AG09319 (cell line): ENCODE measurements at regions not wholly inside any gene's neighbourhood (a gene's known extent, or its start where the extent isn't known, plus 50 kb on each side); places are given as distances from the start of the nearest gene placed in this dataset.

Source experiments
- DNase-seq: peaks from one replicate; pipeline ENCODE4 v3.0.0-alpha.2; 2010; ENCODE audit warnings: low read depth; ENCODE audit errors: extremely low read depth
- TF ChIP-seq, protein P1 (sequence below): IDR thresholded peaks from 2 replicates; pipeline ENCODE4 v1.5.1; 2011; ENCODE audit warnings: low read depth, mild to moderate bottlenecking, inconsistent platforms, low read length, moderate library complexity

DNA sequence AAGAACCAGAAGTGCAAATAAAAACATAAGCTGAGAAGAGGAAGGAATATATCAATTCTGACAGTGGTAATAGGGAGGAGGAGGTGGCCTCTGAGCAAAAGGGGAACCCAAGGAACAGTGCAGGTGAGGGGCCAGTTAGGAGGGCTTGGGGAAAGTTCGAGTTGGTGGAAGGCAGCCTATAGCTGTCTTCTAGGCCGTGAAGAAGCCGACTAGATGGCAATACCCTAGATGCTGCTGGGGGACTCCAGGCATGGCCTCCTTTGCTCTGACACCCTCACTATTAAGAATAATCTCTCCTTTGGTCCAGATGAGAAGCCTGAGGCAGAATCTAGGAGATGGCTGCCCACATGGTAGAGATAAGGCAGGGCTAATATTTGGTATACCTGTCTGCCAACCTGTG is 351.1 kb upstream of the PLXNA2 start:
- no peak for DNase-seq
- TF ChIP-seq, protein P1, sequence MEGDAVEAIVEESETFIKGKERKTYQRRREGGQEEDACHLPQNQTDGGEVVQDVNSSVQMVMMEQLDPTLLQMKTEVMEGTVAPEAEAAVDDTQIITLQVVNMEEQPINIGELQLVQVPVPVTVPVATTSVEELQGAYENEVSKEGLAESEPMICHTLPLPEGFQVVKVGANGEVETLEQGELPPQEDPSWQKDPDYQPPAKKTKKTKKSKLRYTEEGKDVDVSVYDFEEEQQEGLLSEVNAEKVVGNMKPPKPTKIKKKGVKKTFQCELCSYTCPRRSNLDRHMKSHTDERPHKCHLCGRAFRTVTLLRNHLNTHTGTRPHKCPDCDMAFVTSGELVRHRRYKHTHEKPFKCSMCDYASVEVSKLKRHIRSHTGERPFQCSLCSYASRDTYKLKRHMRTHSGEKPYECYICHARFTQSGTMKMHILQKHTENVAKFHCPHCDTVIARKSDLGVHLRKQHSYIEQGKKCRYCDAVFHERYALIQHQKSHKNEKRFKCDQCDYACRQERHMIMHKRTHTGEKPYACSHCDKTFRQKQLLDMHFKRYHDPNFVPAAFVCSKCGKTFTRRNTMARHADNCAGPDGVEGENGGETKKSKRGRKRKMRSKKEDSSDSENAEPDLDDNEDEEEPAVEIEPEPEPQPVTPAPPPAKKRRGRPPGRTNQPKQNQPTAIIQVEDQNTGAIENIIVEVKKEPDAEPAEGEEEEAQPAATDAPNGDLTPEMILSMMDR = no peak

DNA sequence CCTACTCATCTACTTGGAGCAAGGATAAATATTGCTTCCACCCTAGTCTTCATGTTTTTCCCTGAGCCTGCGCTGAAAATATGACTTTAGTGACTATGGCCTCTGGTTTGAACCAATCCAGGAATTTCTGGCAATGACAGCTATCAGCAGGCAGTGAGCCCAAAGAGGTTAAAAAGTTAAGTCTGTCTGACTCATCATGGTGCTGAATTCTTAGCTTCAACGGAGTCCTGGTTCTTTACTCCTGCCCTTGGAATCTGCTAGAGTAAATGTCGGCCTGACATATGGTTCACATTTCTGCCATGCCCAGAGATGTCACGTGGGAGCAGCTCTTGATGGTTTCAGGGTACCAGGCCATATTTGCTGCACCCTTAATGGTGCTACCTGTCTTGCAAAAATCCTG is 351.6 kb upstream of the PLXNA2 start:
- TF ChIP-seq, protein P1 = no peak
- DNase-seq = peak; percentile 5

DNA sequence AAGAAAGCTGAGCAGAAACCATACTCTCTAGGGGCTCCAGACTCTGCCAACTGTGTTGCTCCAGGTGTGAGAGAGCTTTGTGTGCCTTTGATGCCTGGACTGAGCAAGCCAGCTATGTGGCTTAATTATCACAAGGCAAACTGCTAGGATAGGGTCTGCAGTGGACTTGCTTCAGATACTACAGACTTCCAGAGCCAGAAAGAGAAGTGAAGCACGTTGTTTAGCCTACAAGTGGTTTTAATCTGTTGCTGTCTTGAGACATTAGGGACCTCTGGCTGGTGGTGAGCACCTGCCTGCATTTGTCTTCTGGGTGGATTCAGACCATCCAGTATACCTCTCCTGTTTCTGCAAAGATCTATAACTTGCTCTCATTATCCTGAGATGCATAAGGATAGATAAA is 353.4 kb upstream of the PLXNA2 start:
- no peak for DNase-seq
- TF ChIP-seq, protein P1 = no peak

DNA sequence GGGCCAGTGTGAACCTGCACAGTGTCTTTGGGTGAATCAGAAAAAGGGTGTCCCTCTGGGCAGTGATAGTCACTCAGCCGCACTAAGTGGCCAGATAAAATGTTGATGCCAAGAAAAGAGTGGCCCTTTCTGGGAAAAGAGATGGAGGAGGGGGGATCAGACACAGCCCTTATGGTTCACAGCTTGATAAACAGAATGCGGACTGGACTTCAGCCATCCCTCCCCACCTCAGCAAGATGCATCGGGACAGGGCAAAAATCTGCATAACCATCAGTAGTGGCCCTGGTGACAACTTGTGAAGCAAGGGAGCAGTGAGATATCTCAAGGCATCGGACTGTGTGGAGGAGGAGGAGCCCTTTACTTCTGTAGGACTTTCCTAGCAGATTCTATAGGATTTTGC is 353.8 kb upstream of the PLXNA2 start:
- TF ChIP-seq, protein P1 = no peak
- DNase-seq = no peak

DNA sequence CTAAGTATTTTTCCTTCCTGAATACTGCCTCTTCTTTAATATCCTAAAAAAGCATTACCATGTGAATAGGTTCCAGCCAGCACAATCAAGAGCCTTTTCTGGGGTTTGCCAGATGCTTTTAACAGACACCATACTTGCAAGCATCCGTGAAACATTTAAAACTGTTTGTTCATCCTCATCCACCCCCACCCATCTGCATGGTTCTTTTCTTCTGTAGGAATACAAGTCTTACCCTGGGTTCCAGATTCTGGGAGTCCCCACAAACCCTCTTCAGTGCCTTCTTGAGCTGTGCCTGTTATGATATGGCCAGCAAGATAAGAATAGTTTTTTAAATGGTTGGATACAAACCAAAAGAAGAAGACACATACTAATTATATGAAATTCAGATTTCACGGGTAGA is 354.9 kb upstream of the PLXNA2 start:
- no peak for DNase-seq
- TF ChIP-seq, protein P1 = no peak

DNA sequence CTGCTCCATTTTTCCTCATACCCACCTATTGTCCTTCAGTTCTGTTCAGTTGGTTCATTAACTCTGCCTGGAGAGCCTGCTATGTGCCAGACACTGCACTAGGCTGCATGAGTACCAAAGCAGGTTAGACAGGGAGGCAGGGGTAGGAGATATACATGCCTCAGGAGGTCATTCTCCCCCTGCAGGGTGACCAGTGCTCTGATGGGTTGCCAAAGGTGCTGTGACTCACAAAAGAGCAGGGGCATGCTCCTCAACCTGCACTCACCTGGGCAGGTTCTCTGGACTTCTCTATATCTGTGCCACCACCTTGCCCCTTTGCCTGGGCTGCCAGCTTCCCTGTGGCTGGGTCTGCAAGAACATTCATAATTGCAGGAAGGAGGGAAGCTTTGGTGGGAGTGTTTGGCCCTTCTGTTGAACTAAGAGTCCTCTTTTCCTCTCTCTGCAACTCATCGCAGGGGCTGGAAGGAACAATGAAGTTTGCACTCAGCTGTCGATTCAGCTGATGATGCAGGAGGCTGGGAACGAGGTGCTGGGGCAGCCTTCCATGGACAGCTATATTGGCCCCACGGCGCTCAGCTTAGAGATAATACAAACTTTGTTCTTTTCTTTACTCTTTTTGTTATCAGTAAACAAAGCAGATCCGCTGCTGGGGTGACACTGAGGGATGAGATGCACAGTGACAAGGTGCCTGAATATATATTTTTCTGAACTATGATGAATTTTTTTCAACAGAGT is 356.4 kb upstream of the PLXNA2 start:
- DNase-seq = no peak
- TF ChIP-seq, protein P1 = no peak

DNA sequence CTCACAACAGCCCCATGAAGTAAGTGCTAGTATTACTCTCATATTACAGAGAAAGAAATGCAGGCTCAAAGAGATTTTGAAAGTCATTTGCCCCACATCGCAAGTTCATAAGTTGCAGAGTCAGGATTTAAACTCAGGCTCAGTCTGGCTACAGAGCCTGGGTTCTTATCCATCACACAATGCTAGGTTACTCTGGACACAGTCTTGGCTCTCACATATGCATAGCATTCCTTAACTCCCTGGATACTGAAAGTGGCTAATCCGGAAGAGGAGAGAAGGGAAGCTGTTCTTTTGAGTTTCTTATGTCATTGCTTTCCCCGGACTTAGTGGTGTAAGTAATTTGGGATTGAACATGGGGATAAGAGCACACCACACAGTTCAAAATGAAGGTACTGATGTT is 357.4 kb upstream of the PLXNA2 start:
- DNase-seq = no peak
- TF ChIP-seq, protein P1 = no peak
